Stimulated activated CD4-positive, alpha-beta T cell treated with anti-CD3 and anti-CD28 coated beads, Interleukin-15, amount 100 ng/mL, for 48 hours (primary cell): ENCODE measurements at regions not wholly inside any gene's neighbourhood (a gene's known extent, or its start where the extent isn't known, plus 50 kb on each side); places are given as distances from the start of the nearest gene placed in this dataset.

Experiments
- DNase-seq, 2 donors: peaks; one replicate each; pipeline ENCODE4 v3.0.0-alpha.2; 2020; ENCODE audit warnings: low read depth in 2 of 2

DNA sequence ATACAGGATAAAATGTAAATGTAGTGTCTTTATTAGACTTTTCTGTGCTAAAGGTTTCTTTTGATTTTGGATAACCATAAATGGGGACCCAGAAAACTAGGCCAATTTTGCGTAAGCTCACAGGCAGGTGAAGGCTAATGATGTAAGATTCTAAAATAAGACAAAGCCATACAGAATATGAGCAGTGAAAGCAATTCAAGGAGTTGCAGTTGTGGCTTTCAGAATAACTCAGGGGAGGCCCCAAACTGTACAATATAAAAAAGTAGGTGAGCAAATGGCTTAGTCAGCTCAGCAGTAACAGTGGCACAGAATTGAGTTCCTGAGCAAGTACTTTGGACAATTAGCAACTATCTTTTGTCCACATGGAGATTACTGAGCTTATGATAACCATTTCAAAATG, 81.7 kb upstream of the NRP1 start:
- DNase-seq: no peak

DNA sequence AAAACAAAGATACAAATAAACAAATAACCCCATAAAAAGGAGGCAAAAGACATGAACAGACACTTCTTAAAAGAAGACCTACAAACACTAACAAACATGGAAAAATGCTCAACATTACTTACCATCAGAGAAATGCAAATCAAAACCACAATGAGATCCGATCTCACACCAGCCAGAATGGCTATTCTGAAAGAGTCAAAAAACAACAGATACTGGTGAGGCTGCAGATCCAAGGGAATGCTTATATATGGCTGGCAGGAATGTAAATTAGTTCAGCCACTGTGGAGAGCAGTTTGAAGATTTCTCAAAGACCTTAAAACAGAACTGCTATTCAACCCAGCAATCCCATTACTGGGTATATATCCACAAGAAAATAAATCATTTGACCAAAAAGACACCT, 80.4 kb upstream of the NRP1 start:
- no peak for DNase-seq

DNA sequence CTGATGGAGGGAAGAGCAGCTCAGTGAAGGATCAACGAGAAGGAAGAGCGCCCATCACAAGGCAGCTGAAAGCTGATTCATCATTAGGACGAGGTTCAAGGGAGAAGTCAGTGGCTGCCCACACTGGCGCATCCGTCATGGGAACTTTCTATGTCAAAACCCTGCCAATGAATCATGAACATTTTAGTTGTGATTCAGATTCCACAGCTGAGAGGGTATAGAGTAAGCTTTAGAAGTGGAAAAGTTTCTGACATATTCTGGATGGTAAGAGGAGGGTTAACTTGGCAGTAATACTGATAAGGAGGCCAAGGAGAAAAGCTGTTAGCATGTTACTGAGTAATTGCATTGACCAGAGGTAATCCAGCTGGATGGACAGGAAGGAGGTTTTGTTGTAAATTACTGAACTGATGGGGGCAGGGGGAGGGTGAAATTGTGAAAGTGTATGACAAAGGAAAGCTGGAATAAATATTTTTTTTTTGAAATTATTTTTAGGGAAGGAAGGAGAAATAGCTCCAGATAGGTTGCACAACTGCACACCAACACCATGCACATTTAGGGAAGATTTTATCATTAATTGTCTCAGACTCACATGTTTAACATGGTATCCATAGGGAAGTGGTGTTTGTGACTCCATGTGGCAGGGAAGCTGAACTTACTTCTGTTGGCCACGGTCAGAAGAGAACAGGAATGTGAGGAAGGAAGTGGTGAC, 78.3 kb upstream of the NRP1 start:
- no peak for DNase-seq

DNA sequence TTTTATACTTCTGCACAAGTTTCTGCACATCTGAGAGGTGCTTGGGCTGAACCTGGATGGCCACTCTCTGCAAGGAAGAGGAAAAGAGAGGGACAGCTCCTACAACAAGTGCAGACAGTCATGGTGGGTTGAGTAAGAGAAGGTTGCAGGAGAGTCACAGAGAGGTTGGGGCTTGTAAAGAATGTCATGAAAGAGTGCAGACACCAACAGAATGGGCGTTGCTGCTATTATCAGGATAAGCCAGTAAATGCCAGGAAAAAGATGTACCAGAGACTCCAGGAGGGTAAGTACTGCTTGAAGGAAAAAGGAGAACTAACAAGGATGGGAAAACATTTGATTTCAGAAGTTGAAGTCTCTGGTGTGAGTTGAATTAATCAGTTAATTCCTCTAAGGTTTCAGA, 77.8 kb upstream of the NRP1 start:
- no peak for DNase-seq

DNA sequence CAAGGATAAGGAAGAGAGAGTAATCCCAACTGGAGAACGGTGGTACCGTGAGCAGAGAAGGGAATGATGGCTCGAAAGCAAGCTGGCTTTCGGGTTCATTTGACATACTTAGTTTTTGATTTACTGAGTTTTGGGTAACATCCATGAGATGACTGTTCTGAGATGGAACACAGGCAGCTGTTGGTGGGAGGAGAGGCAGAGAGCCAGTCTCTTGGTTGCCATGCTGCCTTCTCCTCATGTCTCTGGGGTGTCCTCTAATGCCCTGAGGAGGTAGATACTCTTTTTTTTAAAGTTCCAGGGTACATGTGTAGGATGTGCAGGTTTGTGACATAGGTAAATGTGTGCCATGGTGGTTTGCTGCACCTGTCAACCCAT, 76.4 kb upstream of the NRP1 start:
- DNase-seq: no peak

DNA sequence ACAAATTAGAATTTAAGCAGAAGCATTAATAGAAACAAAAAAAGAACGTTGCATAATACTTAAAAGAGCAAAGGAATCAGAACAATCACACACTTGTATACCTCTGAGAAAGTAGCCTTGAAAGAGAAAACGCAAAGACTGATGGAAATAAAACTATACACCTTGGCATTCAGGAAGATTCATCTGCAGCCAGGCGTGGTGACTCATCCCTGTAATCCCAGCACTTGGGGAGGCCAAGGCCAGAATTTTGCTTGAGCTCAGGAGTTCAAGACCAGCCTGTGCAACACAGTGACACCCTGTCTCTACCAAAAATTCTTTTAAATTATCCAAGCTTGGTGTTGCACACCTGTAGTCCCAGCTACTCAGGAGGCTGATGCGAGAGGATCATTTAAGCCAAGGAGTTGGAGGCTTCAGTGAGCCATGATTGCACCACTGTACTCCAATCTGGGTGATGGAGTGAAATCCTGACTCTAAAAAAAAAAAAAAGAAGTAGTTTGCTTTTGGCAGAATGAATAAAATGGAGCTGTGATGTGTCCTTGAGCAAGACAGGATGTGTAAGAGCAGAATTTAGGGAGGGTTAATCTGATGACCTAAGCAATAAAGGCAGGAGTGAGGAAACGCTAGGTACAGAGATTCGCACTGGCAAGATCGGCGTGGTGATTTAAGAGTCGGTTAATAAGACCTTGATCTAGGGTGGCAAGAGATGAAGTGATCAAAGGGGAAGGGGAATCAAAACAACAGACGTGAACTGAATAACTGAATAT, 75.8 kb upstream of the NRP1 start:
- DNase-seq: no peak

DNA sequence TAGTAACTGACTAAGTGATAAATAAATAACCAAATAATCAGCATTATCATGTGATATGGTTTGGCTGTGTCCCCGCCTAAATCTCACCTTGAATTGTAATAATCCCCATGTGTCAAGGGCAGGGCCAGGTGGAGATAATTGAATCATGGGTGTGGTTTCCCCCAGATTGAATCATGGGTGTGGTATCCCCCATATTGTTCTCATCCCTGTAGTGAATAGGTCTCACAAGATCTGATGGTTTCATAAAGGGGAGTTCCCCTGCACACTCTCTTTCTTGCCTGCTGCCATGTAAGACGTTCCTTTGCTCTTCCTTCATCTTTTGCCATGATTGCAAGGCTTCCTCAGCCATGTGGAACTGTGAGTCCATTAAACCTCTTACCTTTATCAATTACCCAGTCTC, 72.1 kb upstream of the NRP1 start:
- no peak for DNase-seq

DNA sequence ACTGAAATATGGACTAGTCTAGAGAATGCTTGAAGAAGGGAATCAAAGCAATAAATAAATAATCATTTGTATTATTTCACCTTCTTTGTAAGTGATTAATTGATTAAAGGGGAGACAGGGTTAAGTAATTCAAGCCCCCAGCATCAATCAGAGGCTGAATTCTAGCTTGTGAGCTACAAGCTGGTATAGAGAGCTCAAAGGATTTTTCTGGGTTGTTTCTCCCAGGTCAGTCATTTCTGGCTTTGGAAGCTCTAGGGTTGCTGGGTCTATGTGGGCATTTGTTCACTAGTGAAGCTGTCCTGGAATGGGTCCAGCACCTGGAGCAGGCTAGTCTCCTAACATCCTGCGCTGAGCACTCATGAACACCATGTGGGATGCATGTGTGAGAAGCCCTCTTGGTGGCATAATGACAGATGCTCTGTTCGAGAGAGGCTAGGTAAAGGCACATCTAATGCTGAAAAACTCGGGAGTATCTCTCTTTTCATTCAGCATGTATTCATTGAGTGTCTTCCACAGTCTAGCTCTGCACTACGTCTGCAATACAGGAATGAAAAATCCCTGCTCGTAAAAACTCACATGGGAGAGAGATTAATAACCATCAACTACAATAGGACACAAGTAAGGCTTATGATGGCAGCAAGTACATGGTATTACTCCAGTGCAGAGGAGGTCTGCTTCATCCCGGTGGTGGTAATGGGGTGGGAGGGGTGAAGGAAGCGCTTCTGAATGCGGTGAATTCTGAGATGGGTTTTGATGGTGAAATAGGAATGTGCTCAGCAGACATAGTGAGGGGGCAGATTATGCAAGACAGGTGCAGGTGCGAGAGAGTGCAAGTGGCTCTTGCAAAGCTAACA, 68.0 kb upstream of the NRP1 start:
- DNase-seq: no peak

DNA sequence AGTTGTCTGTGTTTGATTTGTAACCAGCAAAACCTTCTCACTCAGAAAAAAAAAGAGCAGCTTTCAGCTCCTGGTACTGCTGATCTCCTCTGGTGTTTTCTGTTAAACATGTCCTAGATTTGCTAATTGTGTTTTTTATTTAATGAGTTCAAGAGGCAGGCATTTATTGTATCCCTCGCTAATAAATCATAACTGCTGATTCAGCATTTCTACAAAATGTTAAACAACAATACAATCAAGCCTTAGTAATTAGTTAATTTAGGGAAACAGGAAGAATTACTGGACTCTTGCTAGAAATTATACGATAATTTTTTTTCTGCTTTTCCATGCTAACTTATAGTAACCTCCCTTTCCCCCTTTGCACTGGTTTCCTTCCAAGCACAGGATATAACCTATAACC, 66.8 kb upstream of the NRP1 start:
- no peak for DNase-seq

DNA sequence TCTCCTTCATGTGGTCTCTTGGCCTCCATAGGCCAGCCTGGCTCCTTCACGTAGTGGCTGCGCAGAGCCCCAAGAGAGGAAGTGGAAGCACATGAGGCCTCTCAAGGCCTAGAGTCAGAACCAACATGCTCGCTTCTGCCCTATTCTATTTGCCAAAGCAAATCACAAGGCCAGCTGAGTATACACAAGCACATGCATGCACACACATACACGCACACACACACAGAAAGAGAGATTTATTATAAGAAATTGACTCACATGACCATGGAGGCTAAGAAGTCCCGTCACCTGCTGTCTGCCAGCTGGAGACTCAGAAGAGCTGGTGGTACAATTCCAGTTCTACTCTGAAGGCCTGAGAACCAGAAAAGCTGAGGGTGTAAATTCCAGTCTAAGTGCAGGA, 64.3 kb upstream of the NRP1 start:
- no peak for DNase-seq

DNA sequence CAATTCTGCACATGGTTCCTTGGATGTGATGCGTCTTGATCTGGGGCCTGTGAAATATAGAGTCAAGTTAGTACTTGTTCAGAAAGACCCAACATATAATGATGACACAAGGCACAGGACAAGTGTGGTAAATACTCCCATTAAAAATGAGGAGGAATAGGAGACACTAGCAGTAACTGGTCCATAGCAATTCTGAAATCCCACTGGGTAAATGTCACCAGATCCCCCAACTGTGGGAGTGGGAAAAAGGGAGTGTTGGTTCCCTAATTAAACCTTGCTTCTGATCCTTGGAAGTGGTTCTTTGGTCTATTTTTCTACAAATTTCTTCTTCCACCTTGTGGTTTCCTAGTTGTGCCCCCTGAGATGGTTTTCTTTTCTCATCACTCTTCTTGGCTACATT, 62.5 kb upstream of the NRP1 start:
- no peak for DNase-seq

DNA sequence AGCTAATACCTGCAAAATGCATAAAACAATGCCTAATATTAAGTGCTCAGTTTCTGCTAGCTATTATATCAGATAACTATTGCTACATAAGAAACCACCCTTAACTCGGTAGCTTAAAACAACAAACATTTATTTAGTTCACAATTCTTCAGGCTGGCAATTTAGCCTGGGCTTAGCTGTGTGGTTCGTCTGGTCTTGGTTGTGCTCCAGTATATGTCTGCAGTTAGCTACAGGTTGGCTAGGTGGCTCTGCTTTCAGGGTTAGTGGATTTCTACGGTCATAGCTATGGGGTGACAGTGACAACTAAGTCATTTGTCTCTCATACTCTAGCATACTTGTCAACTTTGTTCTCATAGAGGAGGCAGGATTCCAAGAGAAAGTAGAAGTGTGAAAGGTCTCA, 61.8 kb upstream of the NRP1 start:
- no peak for DNase-seq

DNA sequence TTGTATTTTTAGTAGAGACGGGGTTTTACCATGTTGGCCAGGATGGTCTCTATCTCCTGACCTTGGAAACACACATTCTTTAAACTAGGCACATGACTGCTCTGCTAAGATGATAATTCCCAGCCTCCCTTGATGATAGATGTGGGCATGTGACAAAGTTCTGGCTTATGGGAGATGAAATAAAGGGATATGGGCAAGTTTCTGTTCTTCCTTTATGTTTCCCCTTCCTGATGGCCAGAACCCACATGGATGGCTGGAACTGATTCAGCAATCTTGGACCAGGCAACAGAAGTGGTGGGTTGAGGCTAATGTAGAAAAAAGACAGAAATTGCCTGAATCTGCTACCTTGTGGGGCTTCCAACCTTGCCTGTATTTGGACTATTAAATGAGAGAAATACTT, 60.7 kb upstream of the NRP1 start:
- DNase-seq: no peak

DNA sequence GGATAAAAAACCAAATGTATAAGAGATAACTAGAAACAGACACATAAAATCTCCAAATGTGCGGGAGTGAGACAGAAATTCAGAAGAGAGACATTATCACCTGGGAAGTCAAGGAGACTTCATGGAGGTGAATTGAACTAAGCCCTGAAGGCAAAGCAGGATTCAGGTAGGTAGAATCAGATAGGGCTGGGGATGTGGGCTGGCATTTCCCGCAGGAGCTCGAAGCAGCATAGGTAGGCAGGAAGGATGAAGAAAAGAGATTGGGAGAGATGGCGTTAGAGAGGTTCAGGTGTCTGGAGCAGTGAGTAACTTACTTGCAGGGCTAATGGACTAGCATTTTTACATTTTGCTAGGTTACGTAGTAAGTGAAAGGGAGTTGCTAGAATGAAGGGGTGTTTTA, 58.2 kb upstream of the NRP1 start:
- no peak for DNase-seq

DNA sequence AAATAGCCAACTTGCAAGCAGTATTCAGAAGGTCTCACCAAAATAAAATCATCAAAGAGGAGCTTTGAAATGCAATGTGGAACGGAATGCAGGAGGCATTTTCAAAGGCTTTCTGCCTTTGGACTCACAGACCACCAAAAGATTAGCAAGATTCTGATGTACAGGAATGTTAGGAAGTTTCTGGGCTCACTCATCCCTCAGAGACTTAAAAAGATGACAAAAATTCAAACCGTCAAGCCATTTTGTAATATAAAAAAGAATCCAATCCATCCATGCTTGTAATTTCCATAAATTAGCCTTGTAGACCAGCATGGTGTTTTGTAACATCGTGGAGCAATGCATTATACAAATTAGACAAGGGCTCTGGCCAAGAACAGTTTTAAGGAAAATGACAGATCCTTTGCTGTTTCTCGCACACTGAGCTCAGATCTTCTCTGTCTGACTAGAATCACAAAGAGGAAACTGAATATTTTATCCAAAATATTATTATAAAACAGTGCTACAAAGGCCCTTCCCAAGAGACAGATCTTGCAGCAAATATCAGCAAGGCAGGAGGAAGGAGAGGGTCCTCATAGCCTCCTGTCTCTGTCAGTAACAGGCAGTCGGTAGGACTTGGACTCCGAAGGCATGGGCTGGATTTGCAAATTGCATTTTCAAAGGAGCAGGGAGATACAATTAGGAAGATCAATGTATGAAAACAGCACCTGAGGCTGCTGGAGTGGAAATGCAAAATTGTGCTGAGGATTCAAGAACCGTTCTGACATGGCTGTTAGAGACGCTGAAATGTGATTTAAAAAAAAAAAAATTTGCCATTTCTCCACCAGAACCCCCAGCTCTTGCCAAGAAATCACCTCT, 57.4 kb upstream of the NRP1 start:
- no peak for DNase-seq

DNA sequence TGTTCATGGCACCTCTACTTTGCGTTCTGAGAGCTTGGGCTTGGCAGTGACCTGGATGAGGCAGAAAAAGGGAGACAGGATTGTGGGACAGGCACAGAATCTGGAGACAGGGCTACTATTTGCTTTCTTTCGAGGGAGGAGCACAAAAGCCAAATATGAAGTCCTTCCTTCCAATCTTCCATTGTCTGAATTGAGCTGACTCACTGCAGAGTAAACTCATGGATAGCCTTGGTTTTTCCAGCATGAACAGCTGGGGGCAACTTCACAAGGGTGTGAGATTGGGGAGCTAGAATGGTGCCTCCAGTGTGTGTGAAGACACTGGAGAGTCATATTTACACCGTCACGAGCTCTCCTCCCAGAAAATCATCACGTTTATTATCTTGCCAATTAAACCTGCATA, 55.6 kb upstream of the NRP1 start:
- no peak for DNase-seq

DNA sequence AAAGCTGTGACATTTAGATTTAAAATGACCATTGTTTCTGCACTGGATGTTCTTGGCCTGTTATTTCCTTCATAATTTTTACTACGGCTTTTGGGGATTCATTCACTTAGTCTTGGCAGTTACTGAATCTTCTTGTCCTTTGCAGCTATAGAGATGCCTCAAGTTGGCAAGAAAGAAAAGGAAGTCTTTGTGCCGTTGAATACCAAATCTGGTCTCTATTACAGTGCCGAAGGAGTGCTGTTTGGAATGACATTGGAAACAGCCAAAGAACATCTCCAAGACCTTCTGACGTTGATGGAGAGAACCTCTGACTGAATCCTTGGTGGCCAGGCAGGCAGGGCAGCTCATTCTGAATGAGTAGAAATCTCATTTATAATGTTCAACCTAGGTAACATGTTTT, 54.3 kb upstream of the NRP1 start:
- DNase-seq: no peak

DNA sequence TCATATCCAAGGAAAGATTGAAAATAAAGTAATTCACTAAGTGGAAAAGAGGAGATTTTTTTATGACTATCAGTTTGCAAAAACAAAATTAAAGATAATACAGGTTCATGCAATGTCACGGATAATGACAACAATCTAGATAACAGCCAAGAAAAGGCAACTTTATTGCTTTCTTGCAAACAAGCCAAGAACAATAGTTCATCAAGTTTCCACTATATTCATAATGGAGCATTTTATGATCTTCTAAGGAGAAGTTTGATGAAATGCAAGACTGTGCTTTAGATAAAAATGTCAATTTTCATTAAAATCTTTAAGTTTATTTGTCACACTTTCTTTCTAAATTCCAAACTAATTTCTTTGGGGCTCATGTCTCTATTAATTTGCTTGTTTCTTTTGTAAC, 53.9 kb upstream of the NRP1 start:
- no peak for DNase-seq

DNA sequence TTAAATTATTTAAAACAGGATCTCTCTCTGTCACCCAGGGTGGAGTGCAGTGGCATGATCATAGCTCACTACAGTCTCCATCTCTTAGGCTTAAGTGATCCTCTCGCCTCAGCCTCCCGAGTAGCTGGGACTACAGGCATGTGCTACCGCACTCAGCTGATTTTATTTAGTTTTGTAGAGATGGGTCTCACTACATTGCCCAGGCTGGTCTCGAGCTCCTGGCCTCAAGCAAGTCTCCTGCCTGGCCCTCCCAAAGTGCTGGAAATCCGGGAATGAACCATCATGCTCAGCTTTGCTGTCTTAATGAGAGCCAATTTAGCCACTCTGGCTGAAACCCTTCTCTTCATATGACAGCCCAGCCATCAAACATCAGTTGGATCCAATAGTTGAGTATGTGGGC, 53.3 kb upstream of the NRP1 start:
- DNase-seq: no peak

DNA sequence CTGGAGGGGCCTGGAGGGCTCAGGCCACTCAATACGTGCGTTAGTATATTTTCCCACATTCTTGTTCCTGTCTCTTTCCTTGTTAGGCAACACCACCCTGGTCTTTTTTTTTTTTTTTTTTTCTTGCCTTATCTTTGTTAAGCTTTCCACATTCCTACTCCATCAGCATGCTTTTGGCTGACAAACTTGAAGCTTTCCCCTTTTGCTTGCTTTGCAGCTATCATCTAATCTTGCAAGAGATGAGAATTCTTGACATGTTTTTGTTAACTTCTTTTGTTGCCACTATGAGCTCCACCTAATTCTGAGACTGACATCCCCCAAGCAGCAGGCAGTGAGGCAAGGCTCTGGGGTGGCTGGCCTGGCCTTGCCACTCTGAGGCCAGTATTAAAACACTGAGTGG, 52.5 kb upstream of the NRP1 start:
- DNase-seq: no peak

DNA sequence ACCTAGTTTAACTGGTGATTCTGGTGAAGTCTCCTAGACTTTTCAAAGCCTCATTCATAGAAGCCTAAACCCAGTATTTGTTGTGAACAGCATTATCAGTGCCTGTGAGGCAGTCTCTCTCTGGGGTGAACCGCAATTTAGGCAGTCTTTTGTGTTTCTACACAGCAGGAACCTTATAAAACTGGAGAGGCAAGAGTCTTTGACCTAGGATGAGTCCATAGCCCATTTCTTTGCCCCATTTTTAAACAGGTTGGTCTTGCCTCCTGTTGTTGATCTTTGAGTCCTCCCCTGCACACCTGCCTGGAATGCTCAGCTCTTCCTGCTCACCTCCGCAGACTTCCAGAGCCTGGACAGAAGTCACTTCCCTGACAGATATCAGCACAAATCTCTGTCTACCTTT, 51.2 kb upstream of the NRP1 start:
- DNase-seq: no peak

DNA sequence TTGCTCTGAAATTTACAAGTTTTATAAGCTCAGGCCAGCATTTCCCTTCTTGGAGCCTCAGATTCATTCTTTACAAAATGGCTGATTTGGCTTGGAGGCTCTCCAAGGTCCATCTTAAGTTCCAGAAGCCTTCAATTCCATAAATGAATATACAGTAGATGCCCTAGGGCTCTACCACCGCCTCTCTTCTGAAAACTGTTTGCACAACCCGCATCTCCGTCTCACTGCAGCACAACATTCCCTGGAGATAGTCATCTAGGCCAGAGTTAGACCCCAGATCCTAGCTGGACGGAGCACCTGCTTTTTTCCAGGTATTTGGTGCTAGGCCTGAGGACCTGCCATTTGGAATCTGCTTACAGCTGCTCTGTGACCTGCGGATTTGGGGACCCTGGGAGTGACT, 50.5 kb upstream of the NRP1 start:
- no peak for DNase-seq
